ENCODE measurements at regions not wholly inside any gene's neighbourhood (a gene's known extent, or its start where the extent isn't known, plus 50 kb on each side); places are given as distances from the start of the nearest gene placed in this dataset.

DNA sequence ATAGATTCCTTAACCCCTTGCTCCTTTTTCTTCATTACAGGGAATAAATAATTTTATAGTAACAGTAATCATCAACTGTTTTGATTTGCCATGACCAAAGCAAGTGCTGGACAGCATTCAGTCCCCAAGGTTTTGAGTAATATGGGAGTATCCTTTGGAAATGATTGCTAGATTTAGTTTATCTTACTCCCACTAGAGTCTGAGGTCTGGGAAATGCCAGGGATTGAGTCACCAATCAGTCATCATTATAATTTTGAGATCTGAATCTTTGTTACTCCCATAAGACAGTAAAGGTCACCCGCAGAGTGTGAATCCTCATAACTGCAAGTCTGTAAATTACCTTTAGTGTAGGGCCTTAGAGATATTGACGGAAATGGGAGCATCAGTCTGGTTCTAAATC lies 133.7 kb upstream of the SEMA3E start:
- TF ChIP-seq, protein P1, sequence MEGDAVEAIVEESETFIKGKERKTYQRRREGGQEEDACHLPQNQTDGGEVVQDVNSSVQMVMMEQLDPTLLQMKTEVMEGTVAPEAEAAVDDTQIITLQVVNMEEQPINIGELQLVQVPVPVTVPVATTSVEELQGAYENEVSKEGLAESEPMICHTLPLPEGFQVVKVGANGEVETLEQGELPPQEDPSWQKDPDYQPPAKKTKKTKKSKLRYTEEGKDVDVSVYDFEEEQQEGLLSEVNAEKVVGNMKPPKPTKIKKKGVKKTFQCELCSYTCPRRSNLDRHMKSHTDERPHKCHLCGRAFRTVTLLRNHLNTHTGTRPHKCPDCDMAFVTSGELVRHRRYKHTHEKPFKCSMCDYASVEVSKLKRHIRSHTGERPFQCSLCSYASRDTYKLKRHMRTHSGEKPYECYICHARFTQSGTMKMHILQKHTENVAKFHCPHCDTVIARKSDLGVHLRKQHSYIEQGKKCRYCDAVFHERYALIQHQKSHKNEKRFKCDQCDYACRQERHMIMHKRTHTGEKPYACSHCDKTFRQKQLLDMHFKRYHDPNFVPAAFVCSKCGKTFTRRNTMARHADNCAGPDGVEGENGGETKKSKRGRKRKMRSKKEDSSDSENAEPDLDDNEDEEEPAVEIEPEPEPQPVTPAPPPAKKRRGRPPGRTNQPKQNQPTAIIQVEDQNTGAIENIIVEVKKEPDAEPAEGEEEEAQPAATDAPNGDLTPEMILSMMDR (conservative IDR thresholded peaks at IDR 0.05; ENCODE audit: control insufficient read depth, insufficient read depth, low read depth, low read length) = no peak
- H3K4me3 ChIP-seq (ENCODE audit: control insufficient read depth, low read depth, low read length) = no peak overlapping the region
- DNase-seq (ENCODE audit: low read depth) = peak; percentile 42

DNA sequence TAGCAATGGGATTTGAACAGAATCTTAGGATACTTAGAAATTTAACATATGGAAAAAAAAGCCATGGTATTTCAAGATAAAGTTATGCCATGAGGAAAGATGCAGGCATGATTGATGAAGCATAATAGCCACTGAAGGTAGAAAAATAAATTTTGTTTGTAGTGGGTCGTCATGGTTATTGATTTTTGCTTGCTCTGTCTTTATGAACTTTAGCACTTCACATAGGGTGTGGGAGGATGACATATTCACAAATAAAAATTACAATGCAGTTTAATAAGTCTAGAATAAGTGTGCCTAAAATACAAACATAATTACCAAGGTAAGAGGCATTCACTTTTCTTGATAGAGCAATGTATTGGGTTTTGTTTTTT lies 129.1 kb upstream of the SEMA3E start:
- TF ChIP-seq, protein P1 (conservative IDR thresholded peaks at IDR 0.05; ENCODE audit: control insufficient read depth, insufficient read depth, low read depth, low read length) = no peak
- no peak for DNase-seq (ENCODE audit: low read depth)
- no peak overlapping the region for H3K4me3 ChIP-seq (ENCODE audit: control insufficient read depth, low read depth, low read length)

DNA sequence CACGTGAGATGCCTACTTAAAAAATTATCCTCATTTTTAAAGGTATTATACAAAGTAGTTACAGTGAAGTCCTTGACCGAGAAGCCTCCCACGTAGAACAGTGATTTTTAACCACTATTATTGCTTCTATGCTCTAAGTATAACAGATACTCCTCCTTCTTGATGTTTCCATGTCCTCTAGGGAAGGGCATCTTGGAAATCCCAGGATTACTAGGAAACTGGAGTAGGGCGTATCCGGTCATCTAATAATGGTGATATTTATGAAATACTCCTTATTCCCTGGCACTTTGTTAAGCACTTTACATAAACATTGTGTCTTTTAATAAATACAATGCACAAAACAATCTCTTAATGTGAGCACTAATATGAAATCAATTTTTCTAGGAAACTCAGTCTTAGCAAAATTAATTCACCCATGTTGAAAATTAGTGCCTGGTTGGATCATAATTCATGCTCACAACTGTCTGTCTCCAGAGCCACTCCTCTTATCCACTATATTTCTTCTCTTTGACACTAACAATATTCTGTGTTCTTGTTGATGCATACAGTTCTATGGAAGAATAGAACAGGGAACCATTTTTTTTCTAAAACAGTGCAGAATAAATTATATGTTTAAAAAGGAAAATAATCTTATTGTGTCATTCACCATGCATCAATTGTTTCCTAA lies 128.6 kb upstream of the SEMA3E start:
- no peak for DNase-seq (ENCODE audit: low read depth)
- H3K4me3 ChIP-seq (ENCODE audit: control insufficient read depth, low read depth, low read length) = no peak overlapping the region
- TF ChIP-seq, protein P1 (conservative IDR thresholded peaks at IDR 0.05; ENCODE audit: control insufficient read depth, insufficient read depth, low read depth, low read length) = no peak

DNA sequence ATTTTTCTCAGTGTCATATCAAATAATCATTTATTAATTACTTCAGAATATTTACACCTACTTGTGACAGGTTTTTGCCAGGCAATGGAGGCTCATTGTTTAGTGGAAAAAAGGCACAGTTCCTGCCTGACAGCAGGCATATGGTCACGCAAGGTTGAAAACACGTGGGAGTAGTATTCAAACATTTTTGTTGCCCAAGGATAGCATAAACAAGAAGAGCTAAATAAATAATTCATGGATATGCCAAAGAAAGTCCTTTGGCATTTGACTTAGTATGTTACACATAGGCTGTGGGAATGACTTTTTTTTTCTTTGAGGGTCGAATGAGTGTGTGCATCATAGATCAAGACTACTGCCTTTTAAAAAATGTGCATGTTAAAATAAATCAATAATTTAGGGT lies 120.5 kb upstream of the SEMA3E start:
- no peak overlapping the region for H3K4me3 ChIP-seq (ENCODE audit: control insufficient read depth, low read depth, low read length)
- TF ChIP-seq, protein P1 (conservative IDR thresholded peaks at IDR 0.05; ENCODE audit: control insufficient read depth, insufficient read depth, low read depth, low read length) = no peak
- DNase-seq (ENCODE audit: low read depth) = no peak

DNA sequence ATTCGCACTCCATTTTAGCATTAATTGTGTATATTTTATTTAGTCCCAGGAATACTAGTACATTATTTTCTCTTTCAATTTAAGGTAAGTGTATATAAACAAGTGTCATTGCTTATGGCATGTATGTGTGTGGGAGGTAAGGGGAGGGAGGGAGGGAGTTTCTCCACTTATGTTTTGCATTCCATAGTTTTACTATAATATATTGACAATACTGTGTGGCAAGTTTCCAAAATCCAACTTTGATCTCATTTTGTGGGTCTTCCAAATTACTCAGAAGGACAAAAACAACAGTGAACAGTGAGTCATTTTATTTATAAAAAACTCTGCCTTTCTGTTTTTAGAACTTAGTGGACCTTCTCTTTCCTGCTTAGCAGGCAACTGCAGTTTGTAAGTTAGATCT lies 102.3 kb upstream of the SEMA3E start:
- no peak overlapping the region for H3K4me3 ChIP-seq (ENCODE audit: control insufficient read depth, low read depth, low read length)
- DNase-seq (ENCODE audit: low read depth) = peak; percentile 40
- TF ChIP-seq, protein P1 (conservative IDR thresholded peaks at IDR 0.05; ENCODE audit: control insufficient read depth, insufficient read depth, low read depth, low read length) = no peak

DNA sequence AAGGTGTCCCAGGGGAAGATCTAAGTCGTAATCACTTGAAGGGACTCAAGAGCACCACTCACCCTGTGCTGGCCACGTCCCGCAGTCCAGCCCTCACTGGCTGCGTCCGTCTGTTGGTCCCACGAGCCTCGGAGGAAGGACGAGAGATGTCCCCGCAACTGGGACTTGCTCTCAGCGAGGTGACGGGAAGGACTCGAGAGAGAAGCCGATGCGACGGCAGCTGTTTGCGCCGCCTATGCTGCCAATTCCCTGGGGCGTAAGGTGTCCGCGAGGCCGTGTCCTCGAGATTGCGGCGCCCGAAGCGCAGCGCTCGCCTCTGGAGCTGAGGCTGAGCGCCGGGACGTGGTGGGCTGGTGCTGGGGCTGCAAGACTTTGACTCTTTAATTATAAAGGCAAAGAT lies 100.6 kb upstream of the SEMA3E start:
- no peak overlapping the region for H3K4me3 ChIP-seq (ENCODE audit: control insufficient read depth, low read depth, low read length)
- DNase-seq (ENCODE audit: low read depth) = no peak
- TF ChIP-seq, protein P1 (conservative IDR thresholded peaks at IDR 0.05; ENCODE audit: control insufficient read depth, insufficient read depth, low read depth, low read length) = no peak

DNA sequence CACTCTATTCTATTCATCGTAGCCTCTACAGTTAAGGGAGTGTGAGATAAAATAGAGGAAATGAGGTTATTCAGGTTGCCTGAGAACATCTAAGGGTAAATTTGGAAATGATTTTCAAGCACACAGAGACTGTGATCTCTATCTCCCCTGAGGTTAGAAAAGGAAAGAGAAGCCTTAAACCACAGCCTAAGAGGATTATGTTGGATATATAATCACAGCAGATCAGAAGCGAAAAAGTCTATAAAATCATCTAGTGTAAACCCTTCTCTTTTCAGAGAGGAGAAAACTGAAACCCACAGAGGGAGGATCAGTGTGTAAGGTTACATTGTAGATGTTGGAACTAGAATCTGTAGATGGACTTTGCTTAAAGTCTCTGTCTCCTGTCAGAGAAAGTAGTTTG lies 90.6 kb upstream of the SEMA3E start:
- H3K4me3 ChIP-seq (ENCODE audit: control insufficient read depth, low read depth, low read length) = no peak overlapping the region
- TF ChIP-seq, protein P1 (conservative IDR thresholded peaks at IDR 0.05; ENCODE audit: control insufficient read depth, insufficient read depth, low read depth, low read length) = no peak
- no peak for DNase-seq (ENCODE audit: low read depth)

All from fibroblast of mammary gland (primary cell).